ENCODE measurements at regions not wholly inside any gene's neighbourhood (a gene's known extent, or its start where the extent isn't known, plus 50 kb on each side); places are given as distances from the start of the nearest gene placed in this dataset.

- Histone ChIP-seq H3K4me3 (no peak overlapping the region), H3K4me1 (ENCODE audit: low read depth) (no peaks in the 10 kb centered on the region), H3K9me3 (no peaks in the 10 kb centered on the region), H3K36me3 (ENCODE audit: low read depth) (no peaks in the 10 kb centered on the region)
- no peak for DNase-seq
- TF ChIP-seq, protein P1, sequence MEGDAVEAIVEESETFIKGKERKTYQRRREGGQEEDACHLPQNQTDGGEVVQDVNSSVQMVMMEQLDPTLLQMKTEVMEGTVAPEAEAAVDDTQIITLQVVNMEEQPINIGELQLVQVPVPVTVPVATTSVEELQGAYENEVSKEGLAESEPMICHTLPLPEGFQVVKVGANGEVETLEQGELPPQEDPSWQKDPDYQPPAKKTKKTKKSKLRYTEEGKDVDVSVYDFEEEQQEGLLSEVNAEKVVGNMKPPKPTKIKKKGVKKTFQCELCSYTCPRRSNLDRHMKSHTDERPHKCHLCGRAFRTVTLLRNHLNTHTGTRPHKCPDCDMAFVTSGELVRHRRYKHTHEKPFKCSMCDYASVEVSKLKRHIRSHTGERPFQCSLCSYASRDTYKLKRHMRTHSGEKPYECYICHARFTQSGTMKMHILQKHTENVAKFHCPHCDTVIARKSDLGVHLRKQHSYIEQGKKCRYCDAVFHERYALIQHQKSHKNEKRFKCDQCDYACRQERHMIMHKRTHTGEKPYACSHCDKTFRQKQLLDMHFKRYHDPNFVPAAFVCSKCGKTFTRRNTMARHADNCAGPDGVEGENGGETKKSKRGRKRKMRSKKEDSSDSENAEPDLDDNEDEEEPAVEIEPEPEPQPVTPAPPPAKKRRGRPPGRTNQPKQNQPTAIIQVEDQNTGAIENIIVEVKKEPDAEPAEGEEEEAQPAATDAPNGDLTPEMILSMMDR (IDR thresholded peaks at IDR 0.05), result no peak
- intact Hi-C loops (cut with DNase I, micrococcal nuclease), result no loop called here
- no peak for ATAC-seq
These were observed 244.2 kb downstream of the TLE3 start for GRCh38 chr15:69853544-69853951.

DNA sequence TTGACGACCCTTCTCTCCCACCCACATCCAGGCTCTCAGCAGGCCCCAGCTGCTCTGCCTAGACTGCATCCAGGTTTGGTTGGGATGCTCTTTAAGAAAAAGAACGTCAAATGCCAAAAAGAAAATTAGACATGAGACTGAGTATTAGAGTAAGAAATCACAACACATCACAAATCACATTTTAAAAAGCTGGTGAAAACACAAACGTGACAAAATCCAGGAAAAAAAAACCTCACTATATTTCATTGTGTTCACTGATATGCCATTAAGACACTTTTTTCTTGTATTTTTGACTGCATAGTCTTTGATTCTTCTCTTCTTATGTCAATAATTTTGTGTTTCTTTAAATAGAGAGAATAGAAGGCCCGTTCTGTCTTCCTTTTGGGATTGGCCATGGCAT lies 243.7 kb downstream of the TLE3 start:
- TF ChIP-seq, protein P1 (IDR thresholded peaks at IDR 0.05), result no peak
- Histone ChIP-seq H3K4me3 (no peak overlapping the region), H3K36me3 (ENCODE audit: low read depth) (no peaks in the 10 kb centered on the region), H3K9me3 (no peaks in the 10 kb centered on the region), H3K4me1 (ENCODE audit: low read depth) (no peaks in the 10 kb centered on the region)
- DNase-seq (no peak), ATAC-seq (no peak)
- intact Hi-C loops (cut with DNase I, micrococcal nuclease), result no loop called here

DNA sequence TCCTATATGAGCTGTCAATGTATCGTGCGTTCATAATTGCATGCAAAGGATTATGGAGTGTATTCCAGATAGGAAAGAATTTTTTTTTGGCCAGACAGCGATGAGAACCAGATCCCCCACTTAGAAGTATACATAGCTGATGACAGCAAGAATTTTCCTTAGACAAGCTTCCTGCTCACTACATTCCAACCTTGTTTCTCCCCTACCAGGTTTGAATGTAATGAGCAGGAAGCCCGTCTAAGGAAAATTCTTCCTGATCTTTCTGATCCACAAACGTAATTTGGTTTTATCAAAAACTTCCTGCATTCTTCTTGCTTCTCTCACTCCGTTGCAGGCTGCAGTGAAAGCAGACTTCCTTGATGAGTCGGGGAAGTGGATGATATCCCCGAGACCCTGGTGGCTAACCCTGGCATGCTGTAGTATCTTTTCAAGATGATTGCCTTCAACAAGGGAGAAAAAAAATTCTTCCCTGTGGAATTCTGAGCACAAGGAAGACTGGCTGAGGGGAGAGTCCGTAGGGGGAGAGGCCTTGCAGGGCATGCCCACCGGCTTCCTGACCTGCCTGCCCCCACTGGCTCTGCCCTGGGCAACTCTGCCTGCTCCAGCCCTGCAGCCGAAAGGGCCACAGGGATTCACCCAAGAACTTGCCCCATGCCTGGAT lies 243.1 kb downstream of the TLE3 start:
- H3K4me3 ChIP-seq, result no peak overlapping the region
- intact Hi-C loops (cut with DNase I, micrococcal nuclease), result no loop called here
- H3K9me3 ChIP-seq, result no peaks in the 10 kb centered on the region
- no peak for DNase-seq
- H3K36me3 ChIP-seq (ENCODE audit: low read depth), result no peaks in the 10 kb centered on the region
- H3K4me1 ChIP-seq (ENCODE audit: low read depth), result no peaks in the 10 kb centered on the region
- ATAC-seq, result no peak
- TF ChIP-seq, protein P1 (IDR thresholded peaks at IDR 0.05), result no peak

DNA sequence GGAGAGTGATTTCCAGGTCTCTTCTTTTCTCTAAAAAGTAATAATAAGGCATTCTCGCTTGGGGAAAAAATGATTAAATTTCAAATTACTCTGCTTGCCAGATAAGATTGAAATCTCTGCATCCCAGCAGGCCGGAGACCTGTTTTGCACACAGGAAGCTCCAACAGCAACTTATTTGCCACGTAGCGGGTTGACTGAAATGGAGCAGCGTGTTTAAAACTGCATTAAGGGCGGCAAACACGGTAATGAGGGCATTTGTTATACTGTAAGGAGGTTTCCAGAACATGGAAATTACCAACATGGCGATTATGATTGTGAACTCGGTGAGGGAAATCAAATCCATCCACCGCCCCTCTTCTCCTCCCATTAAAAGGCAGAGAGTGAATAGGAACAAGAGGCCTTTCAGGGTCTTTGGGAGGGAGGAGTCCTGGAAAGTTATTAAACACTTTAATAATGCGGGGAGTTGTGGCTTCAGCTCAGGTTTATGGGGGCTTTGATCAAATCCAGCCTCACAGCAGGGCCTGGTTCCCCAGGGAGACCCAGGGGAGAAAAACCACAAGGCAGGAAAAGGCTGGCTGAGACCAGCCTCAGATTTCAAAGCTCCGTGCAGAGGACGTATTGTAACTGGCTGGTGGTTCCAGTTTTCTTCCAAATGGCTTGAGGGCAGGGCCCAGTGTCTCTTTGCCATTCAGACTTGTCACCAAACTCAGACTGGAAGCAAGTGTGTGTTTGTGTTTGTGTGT lies 242.3 kb downstream of the TLE3 start:
- no peak overlapping the region for H3K4me3 ChIP-seq
- TF ChIP-seq, protein P1 (IDR thresholded peaks at IDR 0.05), result no peak
- no peak for DNase-seq
- H3K9me3 ChIP-seq, result no peaks in the 10 kb centered on the region
- no peaks in the 10 kb centered on the region for H3K4me1 ChIP-seq (ENCODE audit: low read depth)
- no peak for ATAC-seq
- intact Hi-C loops (cut with DNase I, micrococcal nuclease), result no loop called here
- no peaks in the 10 kb centered on the region for H3K36me3 ChIP-seq (ENCODE audit: low read depth)

GRCh38 chr15:69857250-69857649 lies 240.5 kb downstream of the TLE3 start:
- DNase-seq (no peak), ATAC-seq (no peak)
- TF ChIP-seq, protein P1 (IDR thresholded peaks at IDR 0.05), result no peak
- intact Hi-C loops (cut with DNase I, micrococcal nuclease), result no loop called here
- H3K9me3 ChIP-seq, result no peaks in the 10 kb centered on the region
- no peaks in the 10 kb centered on the region for H3K36me3 ChIP-seq (ENCODE audit: low read depth)
- H3K4me1 ChIP-seq (ENCODE audit: low read depth), result no peaks in the 10 kb centered on the region
- no peak overlapping the region for H3K4me3 ChIP-seq

Measured in mucosa of descending colon (tissue), 3 donors.